ENCODE measurements at regions not wholly inside any gene's neighbourhood (a gene's known extent, or its start where the extent isn't known, plus 50 kb on each side); places are given as distances from the start of the nearest gene placed in this dataset.

DNA sequence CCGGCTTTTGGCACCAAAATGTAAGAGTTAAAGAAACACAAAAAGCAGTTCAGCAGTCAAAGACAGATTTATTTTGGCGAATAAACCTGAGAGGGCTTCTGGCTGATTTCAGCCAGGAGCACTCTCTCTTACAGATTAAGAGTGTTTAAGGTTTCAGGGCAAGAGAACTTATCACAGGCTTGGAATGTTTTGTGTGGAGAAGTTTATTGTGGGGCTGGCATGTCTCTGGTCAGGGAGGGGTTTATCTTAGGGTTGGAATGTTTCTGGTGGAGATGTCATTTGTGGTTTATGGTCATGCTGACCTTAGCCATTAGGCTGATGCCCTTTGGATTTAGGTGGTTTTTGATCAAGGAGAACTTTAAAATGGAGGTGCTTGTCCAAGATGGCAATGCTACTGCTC, 622.3 kb upstream of the PTPRD start:
- Histone ChIP-seq H3K27ac (ENCODE audit: low read length) (no peak overlapping the region), H3K4me1 (ENCODE audit: control insufficient read depth, insufficient read depth, low read length) (no peaks in the 10 kb centered on the region), H3K27me3 (ENCODE audit: control insufficient read depth in 1 of 2, insufficient read depth in 2 of 2, low read length in 2 of 2) (no peaks in the 10 kb centered on the region), H3K36me3 (ENCODE audit: control insufficient read depth in 2 of 2, insufficient read depth in 2 of 2, low read length in 2 of 2) (no peaks in the 10 kb centered on the region), H3K9ac (ENCODE audit: low read length in 2 of 2) (no peak overlapping the region), H3K9me3 (ENCODE audit: control insufficient read depth in 2 of 2, low read length in 2 of 2) (no peaks in the 10 kb centered on the region), H3K4me3 (ENCODE audit: low read length in 2 of 2) (no peak overlapping the region)

DNA sequence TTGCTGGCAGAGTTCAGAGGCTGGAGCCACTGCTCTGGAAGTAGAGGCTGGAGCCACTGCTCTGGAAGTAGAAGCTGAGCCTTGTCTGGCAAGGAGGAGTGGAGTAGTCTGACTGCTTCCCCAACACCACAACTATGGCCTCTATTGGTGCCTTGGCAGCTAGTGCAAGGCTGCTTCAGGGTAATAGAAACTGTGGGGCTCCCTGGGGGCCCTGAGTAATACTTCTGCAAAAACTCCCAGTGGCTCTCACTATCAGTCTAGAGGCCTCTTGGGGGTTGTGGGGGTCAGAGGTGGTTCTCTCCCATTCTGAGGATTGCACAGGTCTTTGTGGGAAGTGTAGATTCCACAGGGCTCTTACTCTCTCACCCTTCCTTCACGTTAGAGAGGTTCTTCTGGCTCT, 629.0 kb upstream of the PTPRD start:
- H3K27ac ChIP-seq (ENCODE audit: low read length) = no peak overlapping the region
- no peak overlapping the region for H3K9ac ChIP-seq (ENCODE audit: low read length in 2 of 2)
- no peaks in the 10 kb centered on the region for H3K36me3 ChIP-seq (ENCODE audit: control insufficient read depth in 2 of 2, insufficient read depth in 2 of 2, low read length in 2 of 2)
- H3K27me3 ChIP-seq (ENCODE audit: control insufficient read depth in 1 of 2, insufficient read depth in 2 of 2, low read length in 2 of 2) = no peaks in the 10 kb centered on the region
- no peaks in the 10 kb centered on the region for H3K9me3 ChIP-seq (ENCODE audit: control insufficient read depth in 2 of 2, low read length in 2 of 2)
- no peak overlapping the region for H3K4me3 ChIP-seq (ENCODE audit: low read length in 2 of 2)
- H3K4me1 ChIP-seq (ENCODE audit: control insufficient read depth, insufficient read depth, low read length) = no peaks in the 10 kb centered on the region

GRCh38 chr9:11257992-11258391, 645.2 kb upstream of the PTPRD start:
- H3K4me1 ChIP-seq (ENCODE audit: control insufficient read depth, insufficient read depth, low read length) = no peaks in the 10 kb centered on the region
- no peak overlapping the region for H3K9ac ChIP-seq (ENCODE audit: low read length in 2 of 2)
- no peaks in the 10 kb centered on the region for H3K9me3 ChIP-seq (ENCODE audit: control insufficient read depth in 2 of 2, low read length in 2 of 2)
- H3K27me3 ChIP-seq (ENCODE audit: control insufficient read depth in 1 of 2, insufficient read depth in 2 of 2, low read length in 2 of 2) = no peaks in the 10 kb centered on the region
- H3K36me3 ChIP-seq (ENCODE audit: control insufficient read depth in 2 of 2, insufficient read depth in 2 of 2, low read length in 2 of 2) = no peaks in the 10 kb centered on the region
- H3K4me3 ChIP-seq (ENCODE audit: low read length in 2 of 2) = no peak overlapping the region
- no peak overlapping the region for H3K27ac ChIP-seq (ENCODE audit: low read length)

DNA sequence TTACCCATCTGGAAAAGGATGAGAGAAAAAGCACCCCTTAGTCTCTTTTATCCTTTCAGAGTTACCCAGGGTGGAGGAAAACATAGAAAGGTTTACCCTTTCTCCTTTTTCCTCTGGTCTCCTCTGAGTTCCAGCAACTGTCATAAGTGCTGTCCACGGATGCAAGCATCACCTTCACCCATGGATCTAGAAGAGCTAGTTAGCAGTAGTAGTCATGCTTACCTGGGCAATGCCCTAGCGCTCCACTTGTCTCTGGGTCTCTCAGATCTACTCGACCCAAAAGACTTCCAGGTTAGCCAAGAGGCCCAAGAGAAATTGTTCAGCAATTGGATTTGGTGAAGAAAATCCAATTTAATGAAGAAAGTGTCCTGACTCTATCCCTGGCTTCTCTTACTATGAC, 656.2 kb upstream of the PTPRD start:
- Histone ChIP-seq H3K4me1 (ENCODE audit: control insufficient read depth, insufficient read depth, low read length) (no peaks in the 10 kb centered on the region), H3K9ac (ENCODE audit: low read length in 2 of 2) (no peak overlapping the region), H3K36me3 (ENCODE audit: control insufficient read depth in 2 of 2, insufficient read depth in 2 of 2, low read length in 2 of 2) (no peaks in the 10 kb centered on the region), H3K27me3 (ENCODE audit: control insufficient read depth in 1 of 2, insufficient read depth in 2 of 2, low read length in 2 of 2) (no peaks in the 10 kb centered on the region), H3K4me3 (ENCODE audit: low read length in 2 of 2) (no peak overlapping the region), H3K9me3 (ENCODE audit: control insufficient read depth in 2 of 2, low read length in 2 of 2) (peaks cover 10 to 12% of the 10 kb centered on the region in 2 donors), H3K27ac (ENCODE audit: low read length) (no peak overlapping the region)

DNA sequence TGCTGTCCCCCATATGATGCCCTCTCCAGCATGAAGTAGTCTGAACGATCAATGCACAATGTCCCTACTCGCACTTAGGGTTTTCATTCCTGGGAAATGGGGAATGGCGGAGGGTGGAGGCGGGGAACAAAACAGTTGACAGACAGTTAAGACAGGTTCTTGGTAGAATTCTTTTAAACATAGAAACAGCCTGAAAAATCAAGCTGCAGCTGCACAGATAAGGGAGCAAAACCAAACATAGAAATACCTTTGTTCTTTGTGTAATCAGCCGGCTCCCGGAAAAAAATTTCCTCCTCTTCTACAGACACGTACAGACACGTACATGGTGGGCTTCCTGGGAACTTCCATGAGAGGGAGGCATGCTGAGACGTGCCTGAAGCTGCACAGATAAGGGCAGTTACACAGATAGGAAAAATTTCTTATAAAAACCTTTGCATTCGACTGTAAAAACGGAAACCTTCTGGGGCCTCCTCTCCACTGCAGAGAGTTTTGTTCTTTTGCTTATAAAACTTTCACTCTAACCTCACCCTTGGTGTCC, 662.4 kb upstream of the PTPRD start:
- no peak overlapping the region for H3K4me3 ChIP-seq (ENCODE audit: low read length in 2 of 2)
- no peaks in the 10 kb centered on the region for H3K36me3 ChIP-seq (ENCODE audit: control insufficient read depth in 2 of 2, insufficient read depth in 2 of 2, low read length in 2 of 2)
- no peak overlapping the region for H3K9ac ChIP-seq (ENCODE audit: low read length in 2 of 2)
- H3K27ac ChIP-seq (ENCODE audit: low read length) = no peak overlapping the region
- H3K9me3 ChIP-seq (ENCODE audit: control insufficient read depth in 2 of 2, low read length in 2 of 2) = no peaks in the 10 kb centered on the region
- H3K27me3 ChIP-seq (ENCODE audit: control insufficient read depth in 1 of 2, insufficient read depth in 2 of 2, low read length in 2 of 2) = no peaks in the 10 kb centered on the region
- no peaks in the 10 kb centered on the region for H3K4me1 ChIP-seq (ENCODE audit: control insufficient read depth, insufficient read depth, low read length)

- Histone ChIP-seq H3K27ac (ENCODE audit: low read length) (no peak overlapping the region), H3K27me3 (ENCODE audit: control insufficient read depth in 1 of 2, insufficient read depth in 2 of 2, low read length in 2 of 2) (no peaks in the 10 kb centered on the region), H3K4me1 (ENCODE audit: control insufficient read depth, insufficient read depth, low read length) (no peaks in the 10 kb centered on the region), H3K9me3 (ENCODE audit: control insufficient read depth in 2 of 2, low read length in 2 of 2) (no peaks in the 10 kb centered on the region), H3K36me3 (ENCODE audit: control insufficient read depth in 2 of 2, insufficient read depth in 2 of 2, low read length in 2 of 2) (no peaks in the 10 kb centered on the region), H3K9ac (ENCODE audit: low read length in 2 of 2) (no peak overlapping the region), H3K4me3 (ENCODE audit: low read length in 2 of 2) (no peak overlapping the region)
These were observed 700.2 kb upstream of the PTPRD start for GRCh38 chr9:11312966-11313365.

- no peaks in the 10 kb centered on the region for H3K36me3 ChIP-seq (ENCODE audit: control insufficient read depth in 2 of 2, insufficient read depth in 2 of 2, low read length in 2 of 2)
- H3K9me3 ChIP-seq (ENCODE audit: control insufficient read depth in 2 of 2, low read length in 2 of 2) = no peaks in the 10 kb centered on the region
- no peak overlapping the region for H3K27ac ChIP-seq (ENCODE audit: low read length)
- H3K4me3 ChIP-seq (ENCODE audit: low read length in 2 of 2) = no peak overlapping the region
- H3K9ac ChIP-seq (ENCODE audit: low read length in 2 of 2) = no peak overlapping the region
- H3K4me1 ChIP-seq (ENCODE audit: control insufficient read depth, insufficient read depth, low read length) = no peaks in the 10 kb centered on the region
- no peaks in the 10 kb centered on the region for H3K27me3 ChIP-seq (ENCODE audit: control insufficient read depth in 1 of 2, insufficient read depth in 2 of 2, low read length in 2 of 2)
These were observed 706.1 kb upstream of the PTPRD start for GRCh38 chr9:11318946-11319345.

GRCh38 chr9:11319538-11319937, 706.7 kb upstream of the PTPRD start:
- Histone ChIP-seq H3K9me3 (ENCODE audit: control insufficient read depth in 2 of 2, low read length in 2 of 2) (no peaks in the 10 kb centered on the region), H3K27ac (ENCODE audit: low read length) (no peak overlapping the region), H3K4me3 (ENCODE audit: low read length in 2 of 2) (no peak overlapping the region), H3K4me1 (ENCODE audit: control insufficient read depth, insufficient read depth, low read length) (no peaks in the 10 kb centered on the region), H3K36me3 (ENCODE audit: control insufficient read depth in 2 of 2, insufficient read depth in 2 of 2, low read length in 2 of 2) (no peaks in the 10 kb centered on the region), H3K9ac (ENCODE audit: low read length in 2 of 2) (no peak overlapping the region), H3K27me3 (ENCODE audit: control insufficient read depth in 1 of 2, insufficient read depth in 2 of 2, low read length in 2 of 2) (no peaks in the 10 kb centered on the region)

GRCh38 chr9:11320989-11321388, 708.2 kb upstream of the PTPRD start:
- Histone ChIP-seq H3K27me3 (ENCODE audit: control insufficient read depth in 1 of 2, insufficient read depth in 2 of 2, low read length in 2 of 2) (no peaks in the 10 kb centered on the region), H3K9ac (ENCODE audit: low read length in 2 of 2) (no peak overlapping the region), H3K36me3 (ENCODE audit: control insufficient read depth in 2 of 2, insufficient read depth in 2 of 2, low read length in 2 of 2) (no peaks in the 10 kb centered on the region), H3K27ac (ENCODE audit: low read length) (no peak overlapping the region), H3K4me1 (ENCODE audit: control insufficient read depth, insufficient read depth, low read length) (no peaks in the 10 kb centered on the region), H3K4me3 (ENCODE audit: low read length in 2 of 2) (no peak overlapping the region), H3K9me3 (ENCODE audit: control insufficient read depth in 2 of 2, low read length in 2 of 2) (no peaks in the 10 kb centered on the region)

DNA sequence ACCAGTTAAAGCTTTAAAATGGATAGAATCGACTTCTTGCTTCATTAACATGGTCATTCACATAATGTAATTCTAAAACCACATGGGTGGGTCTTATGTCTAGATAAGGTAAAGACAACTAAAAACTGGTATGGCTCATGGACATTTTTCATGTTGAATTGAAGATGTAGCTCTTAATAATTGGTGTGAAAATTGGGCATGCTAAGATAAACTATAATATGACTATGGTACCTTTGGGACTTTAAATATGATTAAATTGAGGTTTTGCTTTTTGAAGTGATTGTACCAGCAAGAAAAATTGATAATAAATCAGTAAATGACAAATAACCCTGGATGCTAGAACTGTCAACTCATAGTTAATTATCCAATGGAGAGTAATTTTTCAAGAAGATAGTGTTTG, 710.7 kb upstream of the PTPRD start:
- Histone ChIP-seq H3K9me3 (ENCODE audit: control insufficient read depth in 2 of 2, low read length in 2 of 2) (no peaks in the 10 kb centered on the region), H3K9ac (ENCODE audit: low read length in 2 of 2) (no peak overlapping the region), H3K27ac (ENCODE audit: low read length) (no peak overlapping the region), H3K4me3 (ENCODE audit: low read length in 2 of 2) (no peak overlapping the region), H3K27me3 (ENCODE audit: control insufficient read depth in 1 of 2, insufficient read depth in 2 of 2, low read length in 2 of 2) (no peaks in the 10 kb centered on the region), H3K4me1 (ENCODE audit: control insufficient read depth, insufficient read depth, low read length) (no peaks in the 10 kb centered on the region), H3K36me3 (ENCODE audit: control insufficient read depth in 2 of 2, insufficient read depth in 2 of 2, low read length in 2 of 2) (no peaks in the 10 kb centered on the region)

GRCh38 chr9:11326231-11326630, 713.4 kb upstream of the PTPRD start:
- Histone ChIP-seq H3K36me3 (ENCODE audit: control insufficient read depth in 2 of 2, insufficient read depth in 2 of 2, low read length in 2 of 2) (no peaks in the 10 kb centered on the region), H3K4me3 (ENCODE audit: low read length in 2 of 2) (no peak overlapping the region), H3K9ac (ENCODE audit: low read length in 2 of 2) (no peak overlapping the region), H3K27me3 (ENCODE audit: control insufficient read depth in 1 of 2, insufficient read depth in 2 of 2, low read length in 2 of 2) (no peaks in the 10 kb centered on the region), H3K4me1 (ENCODE audit: control insufficient read depth, insufficient read depth, low read length) (no peaks in the 10 kb centered on the region), H3K9me3 (ENCODE audit: control insufficient read depth in 2 of 2, low read length in 2 of 2) (no peaks in the 10 kb centered on the region), H3K27ac (ENCODE audit: low read length) (no peak overlapping the region)

All from stomach smooth muscle (tissue), 2 donors.